GM19452 (cell line): ENCODE measurements at regions not wholly inside any gene's neighbourhood (a gene's known extent, or its start where the extent isn't known, plus 50 kb on each side); places are given as distances from the start of the nearest gene placed in this dataset.

ENCODE experiments used
- ATAC-seq: cut with Tn5 transposase; IDR thresholded peaks from one replicate; pipeline ENCODE4 v1.9.1; 2021; ENCODE audit not compliant: unreplicated experiment

GRCh38 chr2:157179324-157180105, 78.0 kb upstream of the GALNT5 start:
- ATAC-seq: no peak

- no peak for ATAC-seq
Measured at GRCh38 chr2:157180359-157180758, 77.1 kb upstream of the GALNT5 start.

DNA sequence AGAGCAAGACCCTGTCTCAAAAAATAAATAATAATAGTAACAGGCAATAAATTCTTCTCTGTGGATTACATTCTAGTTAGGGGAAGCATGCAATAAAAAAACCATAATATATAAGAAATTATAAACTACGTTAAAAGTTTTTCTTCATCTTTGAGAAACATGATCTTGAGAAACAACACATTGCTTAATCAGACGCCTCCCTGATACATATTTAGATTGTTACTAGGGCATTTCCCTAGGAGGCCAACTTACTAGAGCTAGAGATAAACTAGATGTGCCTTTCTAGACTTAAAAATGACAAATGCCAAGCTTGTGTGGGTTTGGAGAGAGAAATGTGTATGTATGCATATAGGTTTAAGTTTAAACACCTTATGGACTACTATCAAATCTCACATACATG, 76.3 kb upstream of the GALNT5 start:
- ATAC-seq: no peak

- ATAC-seq: no peak
Measured at GRCh38 chr2:157182204-157182709, 75.2 kb upstream of the GALNT5 start.

DNA sequence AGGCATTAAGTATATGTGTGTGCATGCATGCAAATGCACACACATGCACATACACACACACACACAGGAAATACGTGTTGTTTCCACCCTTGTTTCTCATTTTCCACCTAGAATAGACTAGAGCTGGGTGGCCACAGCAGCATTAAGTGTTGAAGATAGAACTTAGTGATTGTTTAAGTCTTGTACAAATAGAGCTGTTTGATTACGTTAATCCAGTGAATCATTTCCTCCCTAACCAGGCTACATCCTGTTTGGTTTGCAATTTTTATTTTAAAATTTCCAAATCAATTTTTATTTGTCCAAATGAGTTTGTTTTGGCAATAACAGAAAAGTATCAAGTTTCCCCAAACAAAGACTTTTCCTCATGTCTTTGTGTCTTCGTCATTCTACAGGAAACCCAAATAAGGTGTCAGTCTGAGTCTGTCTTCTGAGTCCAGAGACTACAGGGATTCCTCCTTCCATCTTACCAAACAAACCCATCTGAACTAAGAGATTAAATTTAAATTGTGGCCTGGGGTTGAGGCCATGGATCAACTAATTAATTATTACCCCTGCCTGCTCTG, 74.6 kb upstream of the GALNT5 start:
- no peak for ATAC-seq

GRCh38 chr2:157184161-157184895, 73.2 kb upstream of the GALNT5 start:
- ATAC-seq: no peak

DNA sequence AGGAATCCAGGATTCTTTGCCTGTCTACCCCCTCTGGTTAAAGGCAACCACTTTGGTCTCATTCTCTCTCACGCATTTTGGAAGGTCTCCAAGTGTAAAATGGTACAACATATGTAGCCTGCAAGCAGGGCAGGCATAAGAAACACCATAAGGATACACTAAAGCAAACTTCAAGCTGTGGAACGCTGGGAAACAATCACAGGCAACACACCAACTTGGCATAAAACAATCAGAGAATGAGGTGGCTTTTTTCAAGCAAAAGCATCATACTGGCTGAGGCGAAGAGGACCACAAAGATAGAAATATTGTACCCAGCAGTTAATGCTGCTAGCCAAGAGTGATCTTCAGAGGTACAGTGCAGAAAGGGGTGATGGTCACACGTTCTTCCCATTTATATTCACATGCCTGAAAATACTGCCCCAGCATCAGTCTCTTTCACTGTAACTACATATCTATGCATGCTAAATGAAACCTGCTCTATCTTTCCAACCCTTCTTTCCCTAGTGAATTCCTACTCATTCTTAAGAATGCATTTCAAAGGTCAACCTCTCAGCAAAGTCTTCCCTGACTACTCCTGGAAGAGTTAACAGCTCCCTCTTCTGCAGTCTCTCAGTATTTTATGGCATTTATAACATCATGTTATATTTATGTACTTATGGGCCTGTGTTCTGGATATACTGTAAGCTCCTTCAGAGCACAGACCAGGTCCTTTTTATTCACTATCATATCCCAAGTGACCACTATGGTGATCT, 71.9 kb upstream of the GALNT5 start:
- ATAC-seq: no peak

GRCh38 chr2:157190151-157190550, 67.4 kb upstream of the GALNT5 start:
- ATAC-seq: no peak

GRCh38 chr2:157191186-157191585, 66.3 kb upstream of the GALNT5 start:
- no peak for ATAC-seq

DNA sequence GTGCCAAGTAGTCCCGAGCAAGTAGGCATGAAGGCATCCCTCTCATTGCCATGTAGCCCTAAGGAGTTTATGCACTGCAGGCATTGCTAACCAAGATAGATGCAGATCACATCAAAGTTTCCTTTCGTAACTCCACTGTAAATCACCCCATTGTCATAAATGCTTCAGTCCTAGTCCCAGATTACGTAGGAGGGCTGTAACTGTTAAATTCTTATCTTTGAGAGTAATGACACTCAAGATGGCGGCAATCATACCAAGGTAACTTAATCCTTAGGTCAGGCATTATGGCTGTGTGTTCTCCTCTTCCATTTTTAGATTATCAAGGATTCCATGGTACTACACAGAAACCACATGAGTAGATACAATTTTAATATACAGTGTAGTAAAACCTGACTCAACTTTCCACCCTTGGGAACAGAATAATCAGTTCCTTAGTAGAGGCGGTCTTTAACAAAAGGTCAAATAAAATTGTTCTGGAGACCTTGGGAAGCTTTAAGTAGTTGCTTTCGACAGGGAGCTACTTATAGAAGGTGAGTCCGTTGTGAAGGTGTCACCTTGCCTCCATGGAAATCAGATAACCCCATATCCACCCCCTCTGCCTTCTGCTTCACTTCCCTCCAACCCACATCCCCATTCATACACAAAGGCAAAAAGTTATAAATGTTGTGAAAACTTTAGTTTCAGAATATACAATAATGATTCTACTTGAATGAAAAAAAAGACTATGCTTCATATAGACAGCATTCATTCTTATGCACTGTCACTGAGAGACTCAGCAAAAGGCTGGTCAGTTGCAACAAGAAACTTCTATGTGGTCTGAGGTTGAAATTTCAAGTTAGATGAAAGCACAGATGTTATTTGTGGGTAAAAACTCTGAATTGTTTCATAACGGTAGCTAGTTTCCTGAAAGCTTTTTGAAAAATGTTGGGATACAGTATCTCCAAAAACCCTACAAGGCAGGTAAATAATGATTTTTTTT, 64.8 kb upstream of the GALNT5 start:
- peak; percentile 89 for ATAC-seq

GRCh38 chr2:157193461-157193860, 64.0 kb upstream of the GALNT5 start:
- no peak for ATAC-seq

- ATAC-seq: peak; percentile 55
Measured at GRCh38 chr2:157194097-157194688, 63.3 kb upstream of the GALNT5 start.

- ATAC-seq: no peak
Measured at GRCh38 chr2:157194844-157195243, 62.7 kb upstream of the GALNT5 start.

GRCh38 chr2:157196956-157197355, 60.5 kb upstream of the GALNT5 start:
- no peak for ATAC-seq

GRCh38 chr2:157197848-157198247, 59.7 kb upstream of the GALNT5 start:
- ATAC-seq: no peak

DNA sequence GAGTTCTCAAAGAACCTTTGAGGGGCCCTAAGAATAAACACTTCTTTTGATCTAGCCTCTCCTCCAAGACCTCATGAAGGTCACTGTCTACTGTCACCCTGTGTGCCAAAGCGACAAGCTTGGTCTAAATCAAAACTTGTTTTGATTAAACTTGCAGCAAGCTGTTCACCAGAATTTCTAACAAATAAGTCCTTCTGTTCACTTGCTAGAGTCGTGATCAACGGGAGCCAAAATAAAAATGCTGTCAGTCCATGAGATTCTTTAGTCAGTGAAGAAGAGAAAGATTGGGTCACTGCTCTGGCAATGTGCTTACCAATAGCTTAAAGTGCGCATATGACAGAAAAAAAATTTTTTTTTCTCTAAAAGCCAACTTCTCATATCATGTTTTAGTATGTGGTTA, 53.9 kb upstream of the GALNT5 start:
- no peak for ATAC-seq

- ATAC-seq: no peak
Measured at GRCh38 chr2:157204401-157204800, 53.1 kb upstream of the GALNT5 start.

DNA sequence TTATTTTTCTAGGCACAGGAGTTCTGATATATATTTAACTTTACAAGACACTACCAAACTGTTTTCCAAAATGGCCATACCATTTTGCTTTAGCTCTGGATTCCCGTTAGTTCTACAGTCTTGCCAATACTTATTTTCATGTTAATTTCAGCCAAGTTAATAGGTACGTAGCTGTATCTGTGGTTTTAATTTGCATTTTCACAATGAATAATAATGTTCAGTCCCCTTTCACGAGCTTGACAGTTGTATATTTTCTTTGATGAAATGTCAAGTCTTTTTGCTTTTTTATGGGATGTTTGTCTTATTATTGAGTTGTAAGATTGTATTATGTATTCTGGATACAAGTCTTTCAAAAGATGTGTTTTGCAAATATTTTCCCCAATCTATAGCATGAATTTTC, 50.6 kb upstream of the GALNT5 start:
- no peak for ATAC-seq
